ENCODE measurements at regions not wholly inside any gene's neighbourhood (a gene's known extent, or its start where the extent isn't known, plus 50 kb on each side); places are given as distances from the start of the nearest gene placed in this dataset.

- TF ChIP-seq CTBP1 (IDR thresholded peaks at IDR 0.05; ENCODE audit: borderline replicate concordance) (no peak), FOXM1 (IDR thresholded peaks at IDR 0.05; ENCODE audit: borderline replicate concordance) (no peak), TARDBP (IDR thresholded peaks at IDR 0.05) (no peak), FOXA1 (IDR thresholded peaks at IDR 0.05) (no peak), NFRKB (IDR thresholded peaks at IDR 0.05) (no peak), FOXK2 (IDR thresholded peaks at IDR 0.05) (no peak), ARNT (IDR thresholded peaks at IDR 0.05) (no peak), PKNOX1 (IDR thresholded peaks at IDR 0.05) (no peak)
Observed at GRCh38 chr21:20882462-20883407, 115.5 kb upstream of the NCAM2 start.

Measured in HEK293T (cell line).